Liver (tissue), 2 donors: ENCODE measurements at regions not wholly inside any gene's neighbourhood (a gene's known extent, or its start where the extent isn't known, plus 50 kb on each side); places are given as distances from the start of the nearest gene placed in this dataset.

Experiments
- CTCF ChIP-seq: fragments of 150-350 bp; IDR thresholded peaks from 2 replicates; pipeline ENCODE4 v1.5.1; 2017; ENCODE audit warnings: improper control_type of control experiment, low read depth, low read length; ENCODE audit not compliant: missing input control
- MAX ChIP-seq: IDR thresholded peaks from 2 replicates; pipeline ENCODE4 v1.6.1; 2016; ENCODE audit warnings: antibody characterized with exemption
- donor health status: healthy.

GRCh38 chr2:146992057-146992456 is 852.8 kb upstream of the ACVR2A start:
- TF ChIP-seq CTCF (no peak), MAX (no peak)
